DOHH2 (cell line): ENCODE measurements at regions not wholly inside any gene's neighbourhood (a gene's known extent, or its start where the extent isn't known, plus 50 kb on each side); places are given as distances from the start of the nearest gene placed in this dataset.

ENCODE experiments used
- H3F3A ChIP-seq: fragments of 200-600 bp; sonication (generic), shearing (Covaris generic); 2 replicates; pipeline ENCODE4 v1.6.0; 2016; ENCODE audit warnings: antibody characterized with exemption, mild to moderate bottlenecking; ENCODE audit not compliant: control insufficient read depth, insufficient read depth
- H3K27ac ChIP-seq: fragments of 200-600 bp; sonication (generic); 2 replicates; pipeline ENCODE4 v1.5.1; 2014; ENCODE audit warnings: low read depth, mild to moderate bottlenecking, low read length, moderate library complexity
- H3K27me3 ChIP-seq: fragments of 200-600 bp; sonication (generic); 2 replicates; pipeline ENCODE4 v1.6.1; 2014; ENCODE audit warnings: mild to moderate bottlenecking, low read length, mixed read lengths; ENCODE audit not compliant: control insufficient read depth
- H3K36me3 ChIP-seq: fragments of 200-600 bp; sonication (generic); 2 replicates; pipeline ENCODE4 v1.6.1; 2014; ENCODE audit warnings: mild to moderate bottlenecking, low read length, moderate library complexity, mixed read lengths; ENCODE audit not compliant: control insufficient read depth
- H3K4me1 ChIP-seq: fragments of 200-600 bp; sonication (generic); 2 replicates; pipeline ENCODE4 v1.6.1; 2014; ENCODE audit warnings: mild to moderate bottlenecking, low read length, mixed read lengths; ENCODE audit not compliant: control insufficient read depth
- H3K4me2 ChIP-seq: fragments of 200-600 bp; sonication (generic); 2 replicates; pipeline ENCODE4 v1.6.0; 2014; ENCODE audit warnings: mild to moderate bottlenecking, low read length, moderate library complexity
- H3K4me3 ChIP-seq: fragments of 200-600 bp; sonication (generic); 2 replicates; pipeline ENCODE4 v1.5.1; 2014; ENCODE audit warnings: mild to moderate bottlenecking, low read length, mixed read lengths
- H3K79me2 ChIP-seq: fragments of 200-600 bp; sonication (generic); 2 replicates; pipeline ENCODE4 v1.6.1; 2014; ENCODE audit warnings: mild to moderate bottlenecking, low read length, mixed read lengths; ENCODE audit not compliant: control insufficient read depth
- H3K9me2 ChIP-seq: fragments of 200-600 bp; sonication (generic); replicated peaks from 2 replicates; pipeline ENCODE4 v1.6.1; 2014; ENCODE audit warnings: mild to moderate bottlenecking, low read length, mixed read lengths; ENCODE audit not compliant: control insufficient read depth
- H3K9me3 ChIP-seq: fragments of 200-600 bp; sonication (generic); 2 replicates; pipeline ENCODE4 v1.6.1; 2014; ENCODE audit warnings: antibody characterized with exemption, low read length, mixed read lengths; ENCODE audit not compliant: control insufficient read depth, insufficient read depth
- H4K20me1 ChIP-seq: fragments of 200-600 bp; sonication (generic); 2 replicates; pipeline ENCODE4 v1.6.0; 2014; ENCODE audit warnings: low read depth, mild to moderate bottlenecking, antibody characterized with exemption, low read length, moderate library complexity; ENCODE audit not compliant: control insufficient read depth, insufficient read depth
- CTCF ChIP-seq: fragments of 200-600 bp; sonication (generic); IDR thresholded peaks from one replicate; pipeline ENCODE4 v1.5.1; 2014; ENCODE audit warnings: antibody characterized with exemption, mild to moderate bottlenecking, low read depth, low read length; ENCODE audit not compliant: poor library complexity, severe bottlenecking
- EZH2phosphoT487 ChIP-seq: fragments of 200-600 bp; sonication (generic); IDR thresholded peaks from 2 replicates; pipeline ENCODE4 v1.6.1; 2017; ENCODE audit warnings: borderline replicate concordance, mild to moderate bottlenecking, antibody characterized with exemption, low read length, moderate library complexity, mixed read lengths

GRCh38 chr2:41602341-41602740 is 445.5 kb upstream of the PKDCC start:
- H3K4me1 ChIP-seq, result no peaks in the 10 kb centered on the region
- no peaks in the 10 kb centered on the region for H3K79me2 ChIP-seq
- no peak overlapping the region for H3K4me3 ChIP-seq
- H4K20me1 ChIP-seq, result no peaks in the 10 kb centered on the region
- TF ChIP-seq CTCF (no peak), EZH2phosphoT487 (no peak)
- no peaks in the 10 kb centered on the region for H3K36me3 ChIP-seq
- no peaks in the 10 kb centered on the region for H3F3A ChIP-seq
- H3K27ac ChIP-seq, result no peak overlapping the region
- H3K9me3 ChIP-seq, result no peaks in the 10 kb centered on the region
- no peak overlapping the region for H3K4me2 ChIP-seq
- H3K9me2 ChIP-seq, result no peaks in the 10 kb centered on the region
- no peaks in the 10 kb centered on the region for H3K27me3 ChIP-seq

DNA sequence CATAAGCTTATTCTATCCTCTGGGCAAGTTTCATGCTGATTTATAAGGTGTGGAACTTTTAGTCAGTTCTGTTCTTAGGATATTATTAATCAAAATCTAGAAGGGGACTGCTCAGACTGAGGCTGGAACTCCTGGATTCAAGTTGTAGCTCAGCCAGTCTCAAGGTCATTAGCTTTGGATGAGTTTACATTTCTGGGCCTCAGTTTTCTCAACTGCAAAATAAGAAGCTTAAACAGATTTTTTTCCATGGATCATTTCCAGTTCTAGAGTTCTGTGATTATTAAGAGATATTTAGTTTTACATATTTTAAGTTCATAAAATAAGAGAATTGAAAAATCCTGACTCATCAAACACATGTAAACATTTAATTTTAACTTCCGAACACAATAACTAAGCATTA is 442.5 kb upstream of the PKDCC start:
- H3K27me3 ChIP-seq, result no peaks in the 10 kb centered on the region
- H4K20me1 ChIP-seq, result no peaks in the 10 kb centered on the region
- no peaks in the 10 kb centered on the region for H3K9me2 ChIP-seq
- H3K4me2 ChIP-seq, result no peak overlapping the region
- no peaks in the 10 kb centered on the region for H3F3A ChIP-seq
- no peaks in the 10 kb centered on the region for H3K9me3 ChIP-seq
- H3K79me2 ChIP-seq, result no peaks in the 10 kb centered on the region
- H3K27ac ChIP-seq, result no peak overlapping the region
- H3K4me1 ChIP-seq, result no peaks in the 10 kb centered on the region
- no peaks in the 10 kb centered on the region for H3K36me3 ChIP-seq
- no peak for TF ChIP-seq EZH2phosphoT487
- TF ChIP-seq CTCF, result no peak
- H3K4me3 ChIP-seq, result no peak overlapping the region

GRCh38 chr2:41605914-41606313 is 441.9 kb upstream of the PKDCC start:
- H3K4me2 ChIP-seq, result no peak overlapping the region
- no peaks in the 10 kb centered on the region for H3K9me3 ChIP-seq
- TF ChIP-seq CTCF, result no peak
- TF ChIP-seq EZH2phosphoT487, result no peak
- H3K36me3 ChIP-seq, result no peaks in the 10 kb centered on the region
- H3K9me2 ChIP-seq, result no peaks in the 10 kb centered on the region
- no peak overlapping the region for H3K27ac ChIP-seq
- H3F3A ChIP-seq, result no peaks in the 10 kb centered on the region
- H3K4me1 ChIP-seq, result no peaks in the 10 kb centered on the region
- H4K20me1 ChIP-seq, result no peaks in the 10 kb centered on the region
- H3K27me3 ChIP-seq, result no peaks in the 10 kb centered on the region
- H3K4me3 ChIP-seq, result no peak overlapping the region
- H3K79me2 ChIP-seq, result no peaks in the 10 kb centered on the region
